Stimulated activated effector memory CD8-positive, alpha-beta T cell treated with anti-CD3 and anti-CD28 coated beads, Interleukin-12 subunit alpha, Interleukin-12 subunit beta, amount 100 ng/mL, for 72 hours (primary cell): ENCODE measurements at regions not wholly inside any gene's neighbourhood (a gene's known extent, or its start where the extent isn't known, plus 50 kb on each side); places are given as distances from the start of the nearest gene placed in this dataset.

Experiments
- ATAC-seq: fragments of 150-1000 bp; cut with Tn5 transposase; 2 replicates; pipeline ENCODE4 v1.10.0; 2021
- DNase-seq, 2 donors: peaks; one replicate each; pipeline ENCODE4 v3.0.0; 2021 to 2022; ENCODE audit warnings: low spot score in 2 of 2
- H3K27ac Mint-ChIP-seq: one replicate; pipeline ENCODE4 v1.8.0; 2022; ENCODE audit warnings: mild to moderate bottlenecking, mixed read lengths
- H3K36me3 Mint-ChIP-seq: one replicate; pipeline ENCODE4 v1.8.0; 2022; ENCODE audit warnings: mild to moderate bottlenecking, mixed read lengths
- H3K4me1 Mint-ChIP-seq: one replicate; pipeline ENCODE4 v1.8.0; 2022; ENCODE audit warnings: mixed read lengths
- H3K4me3 Mint-ChIP-seq: one replicate; pipeline ENCODE4 v1.8.0; 2022; ENCODE audit warnings: mild to moderate bottlenecking, mixed read lengths
- H3K9me3 Mint-ChIP-seq: one replicate; pipeline ENCODE4 v1.8.0; 2022; ENCODE audit warnings: mixed read lengths

- ATAC-seq: no peak
- DNase-seq: no peak
- Mint-ChIP-seq H3K27ac (no peak overlapping the region), H3K4me3 (no peak overlapping the region), H3K4me1 (no peaks in the 10 kb centered on the region), H3K36me3 (no peaks in the 10 kb centered on the region), H3K9me3 (peaks cover 4% of the 10 kb centered on the region)
Observed at GRCh38 chr16:49100366-49100765, 181.3 kb downstream of the CBLN1 start.

- ATAC-seq (no peak), DNase-seq (no peak)
- Mint-ChIP-seq H3K36me3 (no peaks in the 10 kb centered on the region), H3K9me3 (peaks cover 6% of the 10 kb centered on the region), H3K27ac (no peak overlapping the region), H3K4me3 (no peak overlapping the region), H3K4me1 (no peaks in the 10 kb centered on the region)
Observed at GRCh38 chr16:49097964-49098363, 183.7 kb downstream of the CBLN1 start.

GRCh38 chr16:49096176-49096945 lies 185.3 kb downstream of the CBLN1 start:
- Mint-ChIP-seq H3K4me3 (no peak overlapping the region), H3K9me3 (peaks cover 4% of the 10 kb centered on the region), H3K27ac (no peak overlapping the region), H3K36me3 (no peaks in the 10 kb centered on the region), H3K4me1 (no peaks in the 10 kb centered on the region)
- DNase-seq: no peak
- ATAC-seq: no peak

- H3K27ac Mint-ChIP-seq: no peak overlapping the region
- no peak overlapping the region for H3K4me3 Mint-ChIP-seq
- H3K36me3 Mint-ChIP-seq: no peaks in the 10 kb centered on the region
- ATAC-seq: no peak
- peaks cover 4% of the 10 kb centered on the region for H3K9me3 Mint-ChIP-seq
- H3K4me1 Mint-ChIP-seq: no peaks in the 10 kb centered on the region
- no peak for DNase-seq
Observed at GRCh38 chr16:49095539-49095938, 186.1 kb downstream of the CBLN1 start.

GRCh38 chr16:49094471-49094870 lies 187.2 kb downstream of the CBLN1 start:
- Mint-ChIP-seq H3K4me3 (no peak overlapping the region), H3K4me1 (no peaks in the 10 kb centered on the region), H3K27ac (no peak overlapping the region), H3K36me3 (no peaks in the 10 kb centered on the region), H3K9me3 (peaks cover 4% of the 10 kb centered on the region)
- ATAC-seq (no peak), DNase-seq (no peak)

- DNase-seq (no peak), ATAC-seq (no peak)
- no peak overlapping the region for H3K4me3 Mint-ChIP-seq
- no peak overlapping the region for H3K27ac Mint-ChIP-seq
- H3K36me3 Mint-ChIP-seq: no peaks in the 10 kb centered on the region
- no peaks in the 10 kb centered on the region for H3K4me1 Mint-ChIP-seq
- H3K9me3 Mint-ChIP-seq: peaks cover 8% of the 10 kb centered on the region
Observed at GRCh38 chr16:49093939-49094338, 187.7 kb downstream of the CBLN1 start.

- Mint-ChIP-seq H3K4me1 (no peaks in the 10 kb centered on the region), H3K9me3 (peaks cover 6% of the 10 kb centered on the region), H3K27ac (no peak overlapping the region), H3K4me3 (no peak overlapping the region), H3K36me3 (no peaks in the 10 kb centered on the region)
- no peak for ATAC-seq
- DNase-seq: no peak
Observed at GRCh38 chr16:49092704-49093103, 188.9 kb downstream of the CBLN1 start.

GRCh38 chr16:49089533-49089932 lies 192.1 kb downstream of the CBLN1 start:
- ATAC-seq (no peak), DNase-seq (no peak)
- H3K27ac Mint-ChIP-seq: no peak overlapping the region
- H3K36me3 Mint-ChIP-seq: no peaks in the 10 kb centered on the region
- peaks cover 13% of the 10 kb centered on the region for H3K9me3 Mint-ChIP-seq
- H3K4me3 Mint-ChIP-seq: no peak overlapping the region
- no peaks in the 10 kb centered on the region for H3K4me1 Mint-ChIP-seq

- H3K4me3 Mint-ChIP-seq: no peak overlapping the region
- H3K4me1 Mint-ChIP-seq: no peaks in the 10 kb centered on the region
- no peak for DNase-seq
- no peak for ATAC-seq
- H3K9me3 Mint-ChIP-seq: peaks cover 18% of the 10 kb centered on the region
- no peak overlapping the region for H3K27ac Mint-ChIP-seq
- no peaks in the 10 kb centered on the region for H3K36me3 Mint-ChIP-seq
Observed at GRCh38 chr16:49089039-49089438, 192.6 kb downstream of the CBLN1 start.

GRCh38 chr16:49085686-49086085 lies 196.0 kb downstream of the CBLN1 start:
- Mint-ChIP-seq H3K4me3 (no peak overlapping the region), H3K9me3 (peaks cover 19% of the 10 kb centered on the region), H3K4me1 (no peaks in the 10 kb centered on the region), H3K36me3 (no peaks in the 10 kb centered on the region), H3K27ac (no peak overlapping the region)
- DNase-seq (no peak), ATAC-seq (no peak)

GRCh38 chr16:49084628-49085390 lies 196.8 kb downstream of the CBLN1 start:
- peaks cover 22% of the 10 kb centered on the region for H3K9me3 Mint-ChIP-seq
- ATAC-seq: no peak
- H3K4me1 Mint-ChIP-seq: no peaks in the 10 kb centered on the region
- no peak overlapping the region for H3K4me3 Mint-ChIP-seq
- no peak overlapping the region for H3K27ac Mint-ChIP-seq
- DNase-seq: no peak
- no peaks in the 10 kb centered on the region for H3K36me3 Mint-ChIP-seq

- no peak for ATAC-seq
- no peak overlapping the region for H3K4me3 Mint-ChIP-seq
- H3K4me1 Mint-ChIP-seq: no peaks in the 10 kb centered on the region
- H3K9me3 Mint-ChIP-seq: peaks cover 26% of the 10 kb centered on the region
- no peaks in the 10 kb centered on the region for H3K36me3 Mint-ChIP-seq
- DNase-seq: no peak
- no peak overlapping the region for H3K27ac Mint-ChIP-seq
Observed at GRCh38 chr16:49081554-49081953, 200.1 kb downstream of the CBLN1 start.

- no peaks in the 10 kb centered on the region for H3K4me1 Mint-ChIP-seq
- no peak overlapping the region for H3K27ac Mint-ChIP-seq
- no peak for ATAC-seq
- no peak for DNase-seq
- H3K9me3 Mint-ChIP-seq: peaks cover 26% of the 10 kb centered on the region
- H3K36me3 Mint-ChIP-seq: no peaks in the 10 kb centered on the region
- no peak overlapping the region for H3K4me3 Mint-ChIP-seq
Observed at GRCh38 chr16:49081086-49081485, 200.6 kb downstream of the CBLN1 start.

- ATAC-seq (no peak), DNase-seq (no peak)
- Mint-ChIP-seq H3K36me3 (no peaks in the 10 kb centered on the region), H3K9me3 (peaks cover 19% of the 10 kb centered on the region), H3K4me1 (no peaks in the 10 kb centered on the region), H3K4me3 (no peak overlapping the region), H3K27ac (no peak overlapping the region)
Observed at GRCh38 chr16:49078571-49078970, 203.1 kb downstream of the CBLN1 start.

- DNase-seq (no peak), ATAC-seq (no peak)
- H3K9me3 Mint-ChIP-seq: peaks cover 19% of the 10 kb centered on the region
- H3K36me3 Mint-ChIP-seq: no peaks in the 10 kb centered on the region
- no peak overlapping the region for H3K4me3 Mint-ChIP-seq
- no peaks in the 10 kb centered on the region for H3K4me1 Mint-ChIP-seq
- H3K27ac Mint-ChIP-seq: no peak overlapping the region
Observed at GRCh38 chr16:49078104-49078503, 203.5 kb downstream of the CBLN1 start.

GRCh38 chr16:49075709-49076108 lies 205.9 kb downstream of the CBLN1 start:
- ATAC-seq (no peak), DNase-seq (no peak)
- H3K9me3 Mint-ChIP-seq: peaks cover 23% of the 10 kb centered on the region
- H3K4me3 Mint-ChIP-seq: no peak overlapping the region
- no peaks in the 10 kb centered on the region for H3K36me3 Mint-ChIP-seq
- no peak overlapping the region for H3K27ac Mint-ChIP-seq
- H3K4me1 Mint-ChIP-seq: no peaks in the 10 kb centered on the region
